Transverse colon (tissue), 3 donors: ENCODE measurements at regions not wholly inside any gene's neighbourhood (a gene's known extent, or its start where the extent isn't known, plus 50 kb on each side); places are given as distances from the start of the nearest gene placed in this dataset.

ENCODE experiments used
- POLR2A ChIP-seq: fragments of 450-650 bp; IDR thresholded peaks from one replicate; pipeline ENCODE4 v1.6.1; 2016; ENCODE audit warnings: antibody characterized with exemption, mild to moderate bottlenecking, moderate library complexity
- TF ChIP-seq, protein P1 (sequence below), 5 experiments: fragments of 200-600 bp in 3 of 5; fragments of 450-650 bp in 2 of 5; sonication (generic) in 3 of 5; IDR thresholded peaks; 1 replicate in 2 of 5; 2 replicates in 3 of 5; pipeline ENCODE4 v1.5.1; 2016 to 2017; ENCODE audit warnings: antibody characterized with exemption in 5 of 5, inconsistent platforms in 3 of 5, mild to moderate bottlenecking in 2 of 5, moderate library complexity in 1 of 5

DNA sequence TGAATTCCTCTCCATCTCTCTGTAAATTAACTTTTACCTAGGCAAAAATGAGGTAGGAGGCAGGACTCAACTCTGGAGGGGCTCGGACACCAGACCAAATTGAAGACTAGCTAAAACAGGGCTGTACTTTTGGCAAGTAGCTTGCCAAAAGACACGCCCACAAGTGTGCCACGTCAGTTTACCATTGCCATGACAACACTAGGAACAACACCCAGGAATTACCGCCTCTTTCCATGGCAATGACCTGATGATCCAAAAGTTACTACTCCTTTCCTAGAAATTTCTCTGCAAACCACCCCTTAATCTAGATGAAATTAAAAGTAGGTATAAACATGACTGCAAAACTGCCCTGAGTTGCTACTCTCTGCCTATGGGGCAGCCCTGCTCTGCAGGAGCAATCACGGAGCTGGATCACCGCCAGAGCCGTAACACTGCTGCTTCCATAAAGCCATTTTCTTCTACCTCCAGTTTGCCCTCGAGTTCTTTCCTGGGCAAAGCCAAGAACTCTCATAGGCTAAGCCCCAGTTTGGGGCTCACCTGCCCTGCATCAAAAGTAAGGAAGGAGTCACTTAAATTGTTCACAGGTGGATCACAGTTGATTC lies 66.0 kb upstream of the FAM136A start:
- no peak for TF ChIP-seq POLR2A
- TF ChIP-seq, protein P1, sequence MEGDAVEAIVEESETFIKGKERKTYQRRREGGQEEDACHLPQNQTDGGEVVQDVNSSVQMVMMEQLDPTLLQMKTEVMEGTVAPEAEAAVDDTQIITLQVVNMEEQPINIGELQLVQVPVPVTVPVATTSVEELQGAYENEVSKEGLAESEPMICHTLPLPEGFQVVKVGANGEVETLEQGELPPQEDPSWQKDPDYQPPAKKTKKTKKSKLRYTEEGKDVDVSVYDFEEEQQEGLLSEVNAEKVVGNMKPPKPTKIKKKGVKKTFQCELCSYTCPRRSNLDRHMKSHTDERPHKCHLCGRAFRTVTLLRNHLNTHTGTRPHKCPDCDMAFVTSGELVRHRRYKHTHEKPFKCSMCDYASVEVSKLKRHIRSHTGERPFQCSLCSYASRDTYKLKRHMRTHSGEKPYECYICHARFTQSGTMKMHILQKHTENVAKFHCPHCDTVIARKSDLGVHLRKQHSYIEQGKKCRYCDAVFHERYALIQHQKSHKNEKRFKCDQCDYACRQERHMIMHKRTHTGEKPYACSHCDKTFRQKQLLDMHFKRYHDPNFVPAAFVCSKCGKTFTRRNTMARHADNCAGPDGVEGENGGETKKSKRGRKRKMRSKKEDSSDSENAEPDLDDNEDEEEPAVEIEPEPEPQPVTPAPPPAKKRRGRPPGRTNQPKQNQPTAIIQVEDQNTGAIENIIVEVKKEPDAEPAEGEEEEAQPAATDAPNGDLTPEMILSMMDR (IDR thresholded peaks at IDR 0.05) = no peak
